ENCODE measurements at regions not wholly inside any gene's neighbourhood (a gene's known extent, or its start where the extent isn't known, plus 50 kb on each side); places are given as distances from the start of the nearest gene placed in this dataset.

DNA sequence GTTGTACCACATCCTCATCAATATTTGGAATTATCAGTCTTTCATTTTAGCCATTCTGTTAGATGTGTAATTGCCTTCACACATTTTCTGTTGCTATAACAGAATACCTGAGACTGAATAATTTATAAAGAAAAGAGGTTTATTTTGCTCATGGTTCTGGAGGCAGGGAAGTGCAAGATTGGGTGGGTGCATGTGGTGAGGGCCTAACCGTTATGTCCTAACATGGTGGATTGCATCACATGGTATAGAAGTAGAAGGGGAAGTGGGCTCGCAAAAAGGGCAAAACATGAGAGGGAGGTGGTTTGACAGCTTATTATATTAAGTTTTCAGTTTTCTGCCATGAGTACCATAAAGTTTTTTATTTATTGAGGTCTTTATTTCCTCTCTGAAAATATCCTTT lies 452.0 kb downstream of the ARL4A start:
- Histone ChIP-seq H3K9me2 (replicated peaks; ENCODE audit: insufficient read depth, low read length) (no peaks in the 10 kb centered on the region), H3F3A (ENCODE audit: insufficient read depth, low read length) (no peaks in the 10 kb centered on the region), H3K9me3 (replicated peaks; ENCODE audit: insufficient read depth, low read length) (no peaks in the 10 kb centered on the region), H3K27me3 (replicated peaks; ENCODE audit: insufficient read depth, low read length) (no peaks in the 10 kb centered on the region), H3K4me2 (ENCODE audit: low read depth, low read length) (no peak overlapping the region), H3K79me2 (ENCODE audit: low read length) (no peaks in the 10 kb centered on the region), H3K36me3 (replicated peaks; ENCODE audit: insufficient read depth, low read length) (no peaks in the 10 kb centered on the region), H4K20me1 (ENCODE audit: insufficient read depth, low read length) (no peaks in the 10 kb centered on the region), H3K4me1 (ENCODE audit: low read length) (no peaks in the 10 kb centered on the region), H3K4me3 (ENCODE audit: low read length) (no peak overlapping the region), H2AFZ (ENCODE audit: low read length) (no peak overlapping the region), H3K9ac (ENCODE audit: low read length) (no peak overlapping the region), H3K27ac (ENCODE audit: low read length) (no peak overlapping the region)
- TF ChIP-seq, protein P1, sequence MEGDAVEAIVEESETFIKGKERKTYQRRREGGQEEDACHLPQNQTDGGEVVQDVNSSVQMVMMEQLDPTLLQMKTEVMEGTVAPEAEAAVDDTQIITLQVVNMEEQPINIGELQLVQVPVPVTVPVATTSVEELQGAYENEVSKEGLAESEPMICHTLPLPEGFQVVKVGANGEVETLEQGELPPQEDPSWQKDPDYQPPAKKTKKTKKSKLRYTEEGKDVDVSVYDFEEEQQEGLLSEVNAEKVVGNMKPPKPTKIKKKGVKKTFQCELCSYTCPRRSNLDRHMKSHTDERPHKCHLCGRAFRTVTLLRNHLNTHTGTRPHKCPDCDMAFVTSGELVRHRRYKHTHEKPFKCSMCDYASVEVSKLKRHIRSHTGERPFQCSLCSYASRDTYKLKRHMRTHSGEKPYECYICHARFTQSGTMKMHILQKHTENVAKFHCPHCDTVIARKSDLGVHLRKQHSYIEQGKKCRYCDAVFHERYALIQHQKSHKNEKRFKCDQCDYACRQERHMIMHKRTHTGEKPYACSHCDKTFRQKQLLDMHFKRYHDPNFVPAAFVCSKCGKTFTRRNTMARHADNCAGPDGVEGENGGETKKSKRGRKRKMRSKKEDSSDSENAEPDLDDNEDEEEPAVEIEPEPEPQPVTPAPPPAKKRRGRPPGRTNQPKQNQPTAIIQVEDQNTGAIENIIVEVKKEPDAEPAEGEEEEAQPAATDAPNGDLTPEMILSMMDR (IDR thresholded peaks at IDR 0.05; ENCODE audit: low read length) = no peak
- no peak for TF ChIP-seq EZH2phosphoT487 (IDR thresholded peaks at IDR 0.05; ENCODE audit: low read length)
- no peak for TF ChIP-seq EZH2 (optimal IDR thresholded peaks at IDR 0.05; ENCODE audit: low read depth, low read length)
- DNase-seq = no peak

DNA sequence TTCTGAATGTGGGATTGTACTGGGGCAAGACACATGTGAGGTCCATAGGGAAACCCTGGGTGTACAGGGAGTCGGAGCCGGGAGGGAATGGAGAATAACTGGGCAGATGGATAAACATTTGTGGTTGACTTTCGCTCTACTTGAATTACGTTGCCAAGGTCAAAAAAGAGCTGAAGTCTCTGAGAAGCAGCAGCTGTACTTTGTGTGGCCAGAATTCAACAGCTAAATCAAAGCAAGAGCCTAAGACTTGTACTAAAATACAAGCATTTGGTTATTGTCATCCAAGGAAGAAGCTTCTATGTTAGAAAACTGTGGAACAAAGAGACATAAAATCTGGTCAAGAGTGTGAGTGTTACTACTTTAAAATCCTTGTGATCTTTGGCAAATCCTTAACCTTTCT lies 457.2 kb downstream of the ARL4A start:
- Histone ChIP-seq H3K4me3 (ENCODE audit: low read length) (no peak overlapping the region), H3K9me3 (replicated peaks; ENCODE audit: insufficient read depth, low read length) (no peaks in the 10 kb centered on the region), H3K9me2 (replicated peaks; ENCODE audit: insufficient read depth, low read length) (no peaks in the 10 kb centered on the region), H3K27ac (ENCODE audit: low read length) (no peak overlapping the region), H3K9ac (ENCODE audit: low read length) (no peak overlapping the region), H3K27me3 (replicated peaks; ENCODE audit: insufficient read depth, low read length) (no peaks in the 10 kb centered on the region), H2AFZ (ENCODE audit: low read length) (no peak overlapping the region), H3K79me2 (ENCODE audit: low read length) (no peaks in the 10 kb centered on the region), H3K4me1 (ENCODE audit: low read length) (no peaks in the 10 kb centered on the region), H4K20me1 (ENCODE audit: insufficient read depth, low read length) (no peaks in the 10 kb centered on the region), H3F3A (ENCODE audit: insufficient read depth, low read length) (no peaks in the 10 kb centered on the region), H3K36me3 (replicated peaks; ENCODE audit: insufficient read depth, low read length) (no peaks in the 10 kb centered on the region), H3K4me2 (ENCODE audit: low read depth, low read length) (no peak overlapping the region)
- DNase-seq = no peak
- TF ChIP-seq, protein P1 (IDR thresholded peaks at IDR 0.05; ENCODE audit: low read length) = no peak
- TF ChIP-seq EZH2 (optimal IDR thresholded peaks at IDR 0.05; ENCODE audit: low read depth, low read length) = no peak
- TF ChIP-seq EZH2phosphoT487 (IDR thresholded peaks at IDR 0.05; ENCODE audit: low read length) = no peak

DNA sequence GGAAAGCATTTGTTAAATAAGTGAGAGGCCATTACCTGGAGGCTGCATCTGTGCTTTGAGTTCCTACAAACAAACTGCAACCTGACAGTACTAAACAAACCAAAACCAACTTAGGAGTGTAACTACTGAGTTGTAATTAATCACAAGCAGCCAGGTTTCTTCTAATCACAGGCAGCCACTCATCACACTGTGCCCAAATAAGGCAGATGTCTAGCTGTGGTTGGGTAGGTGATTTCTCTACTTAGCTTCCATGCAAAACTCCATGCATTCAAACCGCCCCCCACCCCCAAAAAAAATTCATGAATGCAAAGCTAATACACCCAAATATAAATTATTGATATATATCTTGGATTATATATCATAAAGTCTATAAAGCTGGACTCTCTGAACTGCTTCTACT lies 461.1 kb downstream of the ARL4A start:
- no peaks in the 10 kb centered on the region for H3K36me3 ChIP-seq (replicated peaks; ENCODE audit: insufficient read depth, low read length)
- TF ChIP-seq EZH2phosphoT487 (IDR thresholded peaks at IDR 0.05; ENCODE audit: low read length) = no peak
- TF ChIP-seq EZH2 (optimal IDR thresholded peaks at IDR 0.05; ENCODE audit: low read depth, low read length) = no peak
- TF ChIP-seq, protein P1 (IDR thresholded peaks at IDR 0.05; ENCODE audit: low read length) = no peak
- H3K27me3 ChIP-seq (replicated peaks; ENCODE audit: insufficient read depth, low read length) = no peaks in the 10 kb centered on the region
- H3K79me2 ChIP-seq (ENCODE audit: low read length) = no peaks in the 10 kb centered on the region
- no peak overlapping the region for H3K27ac ChIP-seq (ENCODE audit: low read length)
- H3K4me3 ChIP-seq (ENCODE audit: low read length) = no peak overlapping the region
- no peak overlapping the region for H3K4me2 ChIP-seq (ENCODE audit: low read depth, low read length)
- H3K4me1 ChIP-seq (ENCODE audit: low read length) = no peaks in the 10 kb centered on the region
- no peaks in the 10 kb centered on the region for H4K20me1 ChIP-seq (ENCODE audit: insufficient read depth, low read length)
- H3K9me2 ChIP-seq (replicated peaks; ENCODE audit: insufficient read depth, low read length) = no peaks in the 10 kb centered on the region
- H3F3A ChIP-seq (ENCODE audit: insufficient read depth, low read length) = no peaks in the 10 kb centered on the region
- no peak for DNase-seq
- no peaks in the 10 kb centered on the region for H3K9me3 ChIP-seq (replicated peaks; ENCODE audit: insufficient read depth, low read length)
- no peak overlapping the region for H2AFZ ChIP-seq (ENCODE audit: low read length)
- H3K9ac ChIP-seq (ENCODE audit: low read length) = no peak overlapping the region
